Right ventricle myocardium superior (tissue), 1 donor: ENCODE measurements at regions not wholly inside any gene's neighbourhood (a gene's known extent, or its start where the extent isn't known, plus 50 kb on each side); places are given as distances from the start of the nearest gene placed in this dataset.

ENCODE experiments used
- ATAC-seq: fragments of 200-7000 bp; cut with Tn5 transposase; one replicate; pipeline ENCODE4 v1.9.1; 2020; ENCODE audit warnings: mild to moderate bottlenecking; ENCODE audit not compliant: poor library complexity
- DNase-seq: peaks from one replicate; pipeline ENCODE4 v3.0.0-alpha.2; 2020
- intact Hi-C: fragments of 100-400 bp; cut with DNase I; formaldehyde crosslinking; loops from one replicate; pipeline ENCODE4 v1.11.2; 2022
- donor health status: DM: no; HTN: yes; CAD: no; lungs with severe emphysema.

DNA sequence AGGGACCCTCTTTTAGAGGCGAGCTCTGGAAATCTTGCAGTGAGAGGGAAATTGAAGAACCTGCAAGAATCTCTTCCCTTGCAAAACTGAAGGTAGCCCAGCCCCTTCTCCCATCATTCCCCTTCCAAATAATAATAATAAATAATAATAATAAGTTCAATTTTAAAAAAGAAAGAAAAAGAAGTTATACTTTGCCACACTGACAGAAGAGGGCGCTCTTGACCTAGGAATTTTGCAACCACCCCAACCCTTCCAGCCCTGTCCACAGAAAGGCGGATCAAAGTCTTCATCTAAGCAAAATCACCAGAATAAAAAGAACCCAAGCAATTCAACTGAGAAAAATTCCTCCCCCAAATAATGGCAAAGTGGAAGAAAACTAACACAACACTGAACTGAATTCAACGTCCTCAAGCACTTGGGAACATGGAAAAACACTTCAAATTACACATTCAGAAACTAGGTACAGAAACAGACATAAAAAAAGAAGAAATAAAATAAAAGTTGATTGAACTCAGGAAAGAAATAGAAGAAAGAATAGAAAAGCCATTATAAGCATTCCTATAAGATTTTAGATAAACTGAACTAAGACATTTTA, 98.9 kb upstream of the GLS start:
- peak; percentile 68 for ATAC-seq
- intact Hi-C loops, result loop anchor here (5.0 kb wide), 1 partner anchor 251 kb away; no protein-coding TSS in a partner anchor
- DNase-seq, result no peak

DNA sequence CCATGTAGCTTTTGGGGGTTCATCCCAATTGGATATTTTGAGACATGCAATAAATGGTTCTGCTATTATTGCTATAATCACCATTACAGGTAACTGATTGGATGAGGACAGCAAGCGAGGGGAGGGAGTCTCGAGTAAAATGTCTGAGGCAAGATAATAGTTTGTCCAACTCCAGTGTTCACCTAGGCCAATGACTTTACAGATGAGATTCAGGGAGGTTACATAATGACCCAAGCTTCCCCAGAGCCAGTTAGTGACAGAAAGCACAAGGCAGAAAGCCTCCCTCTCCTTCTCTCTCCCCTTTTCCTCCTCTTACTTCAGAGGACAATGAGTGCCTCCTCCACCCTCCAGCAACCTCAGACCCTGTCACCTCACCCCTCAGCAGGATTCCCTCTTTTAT, 98.4 kb upstream of the GLS start:
- intact Hi-C loops, result loop anchor here (5.0 kb wide), 1 partner anchor 250 kb away; no protein-coding TSS in a partner anchor
- ATAC-seq (no peak), DNase-seq (no peak)

GRCh38 chr2:190783513-190784263, 96.9 kb upstream of the GLS start:
- DNase-seq, result no peak
- ATAC-seq, result no peak
- intact Hi-C loops, result loop anchor here (5.0 kb wide), 1 partner anchor 249 kb away; no protein-coding TSS in a partner anchor

- DNase-seq (no peak), ATAC-seq (no peak)
- intact Hi-C loops, result no loop called here
Observed at GRCh38 chr2:190785334-190785733, 95.3 kb upstream of the GLS start.

- ATAC-seq (no peak), DNase-seq (no peak)
Observed at GRCh38 chr2:190786404-190787166, 94.0 kb upstream of the GLS start.

GRCh38 chr2:190787743-190788235, 92.8 kb upstream of the GLS start:
- DNase-seq, result no peak
- intact Hi-C loops, result no loop called here
- no peak for ATAC-seq

More at GRCh38 chr2:190786404-190787166, 94.0 kb upstream of the GLS start:
- intact Hi-C loops, result no loop called here

DNA sequence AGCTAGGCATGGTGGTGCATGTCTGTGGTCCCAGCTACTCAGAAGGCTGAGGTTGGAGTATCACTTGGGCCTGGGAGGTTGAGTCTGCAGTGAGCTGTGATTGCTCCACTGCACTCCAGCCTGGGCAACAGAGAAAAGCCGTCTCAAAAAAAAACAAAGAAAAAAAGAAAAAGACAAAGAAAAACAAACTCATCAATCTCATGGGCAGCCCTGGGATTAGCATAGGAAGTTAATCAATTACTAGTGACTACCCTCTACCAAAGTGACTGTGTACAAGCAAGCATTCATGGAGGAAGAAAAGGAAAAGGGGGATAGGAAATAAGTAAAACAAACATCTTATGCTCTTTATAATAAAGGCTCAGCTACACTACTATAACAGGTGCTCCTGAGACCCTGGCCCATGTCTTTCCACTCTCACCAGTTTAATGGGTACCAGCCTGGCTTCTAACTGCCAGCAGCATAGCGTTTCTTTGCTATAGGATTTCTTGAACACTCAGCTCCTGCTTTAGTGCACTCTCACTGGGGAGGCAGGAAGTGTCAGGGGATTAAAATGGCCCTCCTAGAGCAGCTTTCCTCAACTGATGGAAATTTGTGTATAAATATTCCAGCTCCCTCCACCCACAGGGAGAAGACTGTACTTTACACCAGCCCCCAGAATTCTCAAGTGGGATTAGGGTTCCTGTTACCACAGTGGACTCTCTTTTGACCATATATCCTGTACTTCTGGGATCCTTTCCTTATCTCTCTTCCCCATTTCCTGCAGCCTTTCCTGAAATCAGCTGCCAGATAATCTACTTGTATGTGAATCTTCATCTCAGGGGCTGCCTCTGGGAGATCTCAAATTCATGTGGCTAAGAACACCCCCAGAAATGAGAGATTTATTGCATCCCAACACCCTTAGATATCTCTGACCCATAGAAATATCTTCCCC, 91.3 kb upstream of the GLS start:
- ATAC-seq (no peak), DNase-seq (no peak)
- intact Hi-C loops, result no loop called here

DNA sequence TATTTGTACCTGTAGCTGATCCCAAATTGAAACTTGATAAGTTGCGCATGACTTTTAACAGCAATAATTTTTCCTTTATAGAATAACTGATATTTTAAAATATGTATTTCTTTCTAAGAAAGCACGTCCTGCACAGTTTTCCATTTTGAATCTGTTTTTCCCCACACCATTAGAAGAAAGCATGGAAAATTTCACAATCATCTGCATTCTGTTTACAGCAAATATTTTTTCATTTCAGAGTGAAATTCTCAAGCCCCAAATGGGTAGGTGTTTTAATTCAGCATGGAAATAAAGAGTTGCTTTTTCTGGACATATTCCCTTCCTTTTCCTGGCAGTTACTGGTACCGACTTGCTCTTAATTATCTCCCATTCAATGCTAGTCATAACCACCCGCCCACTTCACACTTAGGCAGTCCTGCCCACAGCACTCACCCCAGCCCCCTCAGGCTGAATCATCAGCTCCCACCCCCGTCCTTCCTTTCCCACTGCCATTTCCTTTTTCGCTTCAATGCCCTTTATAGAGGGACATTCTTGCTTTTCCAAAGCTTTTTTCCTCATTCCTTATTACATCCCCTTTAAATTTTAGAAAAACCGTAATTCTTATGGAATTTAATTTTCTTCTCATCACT, 89.2 kb upstream of the GLS start:
- ATAC-seq, result no peak
- intact Hi-C loops, result no loop called here
- peak; percentile 44 for DNase-seq

DNA sequence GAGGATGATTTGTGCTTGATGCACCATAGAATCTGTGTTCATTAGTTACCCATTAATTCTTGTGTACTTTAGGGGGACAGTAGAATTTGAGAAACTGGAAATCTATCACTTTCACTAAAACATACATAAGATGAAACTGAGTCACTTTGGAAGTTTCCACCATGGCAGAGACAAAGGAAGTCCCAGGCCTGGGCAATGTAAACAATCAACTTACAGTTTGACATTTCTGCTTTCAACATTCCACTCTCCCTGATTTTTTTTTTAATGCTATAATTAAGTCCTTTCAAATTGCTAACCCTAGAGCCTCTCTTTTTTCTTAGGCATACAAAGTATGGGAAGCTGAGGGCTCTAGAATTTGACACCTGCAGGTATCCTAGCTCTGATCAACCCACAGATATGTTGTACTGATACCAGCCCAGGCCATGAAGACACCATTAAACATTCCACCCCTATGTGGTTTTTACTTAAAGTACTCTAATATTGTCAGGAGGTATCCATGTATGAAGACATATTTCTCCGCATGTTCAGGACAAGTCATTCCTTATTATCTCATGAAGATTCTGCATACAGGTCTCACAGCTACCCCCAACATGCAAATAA, 88.5 kb upstream of the GLS start:
- no peak for ATAC-seq
- intact Hi-C loops, result no loop called here
- no peak for DNase-seq

DNA sequence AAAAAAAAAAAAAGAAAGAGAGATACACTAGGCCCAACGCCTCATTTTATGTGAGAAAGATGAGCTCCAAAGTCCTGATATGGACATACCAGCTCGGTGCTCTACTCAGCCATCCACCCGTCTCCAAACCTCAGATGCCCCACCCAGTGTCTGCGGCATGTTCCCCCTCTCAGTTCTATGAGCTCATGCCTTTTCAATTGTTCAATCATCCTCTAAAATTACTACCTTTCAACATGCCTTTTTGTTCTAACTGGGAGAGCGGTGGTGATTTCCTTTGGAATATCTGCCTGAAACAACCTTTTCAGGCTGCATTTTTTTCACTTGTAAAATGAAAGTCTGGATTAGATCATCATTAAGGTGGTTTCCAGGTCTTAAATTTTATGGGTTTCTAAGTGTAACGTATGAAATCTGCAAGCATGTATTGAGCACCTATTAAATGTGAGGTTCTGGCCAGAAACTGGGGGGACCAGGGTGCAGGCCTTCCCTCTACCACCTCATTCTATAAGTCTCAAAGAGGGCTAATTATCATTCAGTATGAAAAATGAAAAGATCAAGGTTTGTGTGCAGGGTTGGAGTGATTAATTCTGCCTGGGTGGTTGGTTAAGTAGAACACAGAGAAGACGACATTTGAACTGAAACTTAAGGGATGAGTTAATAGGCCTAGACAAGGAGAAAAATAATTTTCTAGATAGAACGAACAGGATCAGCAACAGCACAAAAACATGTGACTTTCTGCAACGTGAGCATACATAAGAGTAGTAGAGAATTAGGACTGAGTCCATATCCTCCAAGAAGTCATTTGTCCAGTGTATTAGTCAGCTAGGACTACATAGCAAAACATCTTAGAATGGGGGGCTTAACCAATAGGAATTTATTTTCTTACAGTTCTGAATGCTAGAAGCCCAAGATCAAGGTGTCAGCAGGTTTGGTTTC, 87.4 kb upstream of the GLS start:
- intact Hi-C loops, result no loop called here
- DNase-seq (no peak), ATAC-seq (no peak)

DNA sequence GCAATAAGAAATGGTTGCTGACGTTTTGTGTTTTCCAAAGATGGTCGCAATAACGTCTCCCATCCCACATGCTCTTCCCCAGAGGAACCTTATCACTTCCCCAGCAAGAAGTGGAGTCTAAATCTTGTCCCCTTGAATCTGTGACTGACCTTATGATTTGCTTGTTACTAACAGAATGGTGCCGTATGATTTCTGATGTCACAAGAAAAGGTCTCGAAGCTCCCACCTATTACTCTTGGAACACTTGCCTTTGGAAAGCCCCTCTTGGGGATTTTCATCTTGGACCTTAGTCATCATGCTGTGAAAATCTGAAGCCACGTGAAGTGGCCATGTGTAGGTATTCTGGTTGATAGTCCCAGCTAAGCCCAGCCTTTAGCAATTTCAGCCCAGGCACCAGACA, 86.2 kb upstream of the GLS start:
- ATAC-seq (no peak), DNase-seq (no peak)
- intact Hi-C loops, result no loop called here

- ATAC-seq (no peak), DNase-seq (no peak)
- intact Hi-C loops, result no loop called here
Observed at GRCh38 chr2:190794790-190795189, 85.8 kb upstream of the GLS start.

- no peak for DNase-seq
- intact Hi-C loops, result no loop called here
- ATAC-seq, result no peak
Observed at GRCh38 chr2:190795686-190796085, 84.9 kb upstream of the GLS start.

DNA sequence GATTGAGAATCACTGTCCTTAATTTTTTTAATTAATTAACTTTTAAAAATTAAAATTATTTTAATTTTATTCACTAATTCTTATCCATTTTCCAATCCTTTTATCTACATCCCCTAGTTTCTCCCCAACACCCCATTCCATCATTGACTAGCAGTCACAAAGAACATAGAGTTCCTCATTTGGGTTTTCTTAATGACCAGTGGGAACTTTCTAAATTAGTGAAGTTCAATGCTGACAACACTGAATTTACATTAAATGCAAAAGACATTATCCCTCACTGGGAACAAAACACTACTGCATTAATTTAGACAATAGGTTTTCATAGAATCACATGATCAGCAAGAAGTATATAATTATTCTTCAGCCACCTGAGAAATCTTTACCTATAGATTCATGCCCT, 80.6 kb upstream of the GLS start:
- no peak for ATAC-seq
- intact Hi-C loops, result no loop called here
- no peak for DNase-seq

- intact Hi-C loops, result no loop called here
- no peak for ATAC-seq
- no peak for DNase-seq
Observed at GRCh38 chr2:190800528-190800927, 80.1 kb upstream of the GLS start.

DNA sequence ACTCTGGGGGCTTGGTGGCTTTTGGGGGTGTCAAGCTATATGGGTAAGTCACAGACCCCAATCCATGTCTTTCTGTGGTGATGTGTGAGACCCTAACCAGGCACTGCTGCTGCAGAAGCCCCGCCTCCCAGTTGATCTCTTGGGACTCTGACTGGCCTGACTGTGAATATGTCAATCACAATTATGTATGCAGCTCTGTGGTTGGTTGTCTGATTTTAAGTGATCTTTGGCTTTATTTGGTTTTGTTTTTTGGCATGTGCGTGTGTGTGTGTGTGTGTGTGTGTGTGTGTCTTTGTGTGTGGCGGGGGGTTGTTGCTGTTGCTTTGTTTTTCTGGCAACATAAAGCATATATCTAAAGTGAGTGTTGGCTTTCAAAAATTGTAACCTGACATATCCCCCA, 78.5 kb upstream of the GLS start:
- ATAC-seq (no peak), DNase-seq (no peak)
- intact Hi-C loops, result no loop called here
